ENCODE measurements at regions not wholly inside any gene's neighbourhood (a gene's known extent, or its start where the extent isn't known, plus 50 kb on each side); places are given as distances from the start of the nearest gene placed in this dataset.

GRCh38 chr1:68293122-68293521 is 60.8 kb upstream of the WLS start:
- H2AFZ ChIP-seq (ENCODE audit: low read length), result no peak overlapping the region

GRCh38 chr1:68291688-68292384 is 59.5 kb upstream of the WLS start:
- H3K9me3 ChIP-seq (ENCODE audit: low read length), result no peaks in the 10 kb centered on the region
- no peak overlapping the region for H3K9ac ChIP-seq (ENCODE audit: low read length)
- H3K4me3 ChIP-seq (ENCODE audit: low read depth, low read length, poor library complexity, severe bottlenecking), result no peak overlapping the region
- H2AFZ ChIP-seq (ENCODE audit: low read length), result no peak overlapping the region
- no peaks in the 10 kb centered on the region for H3K9me2 ChIP-seq (ENCODE audit: low read depth, low read length)
- H3F3A ChIP-seq (ENCODE audit: insufficient read depth, low read length), result no peaks in the 10 kb centered on the region
- no peaks in the 10 kb centered on the region for H3K27me3 ChIP-seq (ENCODE audit: insufficient read depth, low read length)
- no peak overlapping the region for H3K4me2 ChIP-seq (ENCODE audit: low read length)
- no peaks in the 10 kb centered on the region for H4K20me1 ChIP-seq (ENCODE audit: insufficient read depth, low read length)
- no peaks in the 10 kb centered on the region for H3K4me1 ChIP-seq (ENCODE audit: insufficient read depth, low read length, severe bottlenecking)
- no peaks in the 10 kb centered on the region for H3K79me2 ChIP-seq (ENCODE audit: insufficient read depth, low read length)
- no peak overlapping the region for H3K27ac ChIP-seq (ENCODE audit: low read depth, low read length, poor library complexity, severe bottlenecking)
- H3K36me3 ChIP-seq (ENCODE audit: insufficient read depth, low read length), result no peaks in the 10 kb centered on the region
- TF ChIP-seq EZH2 (IDR thresholded peaks at IDR 0.05; ENCODE audit: borderline replicate concordance, low read length) (no peak), CTCF (IDR thresholded peaks at IDR 0.05; ENCODE audit: low read length) (no peak)

More at GRCh38 chr1:68293122-68293521, 60.8 kb upstream of the WLS start:
- Histone ChIP-seq H3K9me3 (ENCODE audit: low read length) (no peaks in the 10 kb centered on the region), H4K20me1 (ENCODE audit: insufficient read depth, low read length) (no peaks in the 10 kb centered on the region), H3K27ac (ENCODE audit: low read depth, low read length, poor library complexity, severe bottlenecking) (no peak overlapping the region), H3K4me1 (ENCODE audit: insufficient read depth, low read length, severe bottlenecking) (no peaks in the 10 kb centered on the region), H3K27me3 (ENCODE audit: insufficient read depth, low read length) (no peaks in the 10 kb centered on the region), H3K36me3 (ENCODE audit: insufficient read depth, low read length) (no peaks in the 10 kb centered on the region), H3K4me3 (ENCODE audit: low read depth, low read length, poor library complexity, severe bottlenecking) (no peak overlapping the region), H3K9ac (ENCODE audit: low read length) (no peak overlapping the region), H3F3A (ENCODE audit: insufficient read depth, low read length) (no peaks in the 10 kb centered on the region), H3K79me2 (ENCODE audit: insufficient read depth, low read length) (no peaks in the 10 kb centered on the region), H3K9me2 (ENCODE audit: low read depth, low read length) (no peaks in the 10 kb centered on the region), H3K4me2 (ENCODE audit: low read length) (no peak overlapping the region)
- TF ChIP-seq EZH2 (IDR thresholded peaks at IDR 0.05; ENCODE audit: borderline replicate concordance, low read length) (no peak), CTCF (IDR thresholded peaks at IDR 0.05; ENCODE audit: low read length) (no peak)

- Histone ChIP-seq H3K79me2 (ENCODE audit: insufficient read depth, low read length) (no peaks in the 10 kb centered on the region), H3K27ac (ENCODE audit: low read depth, low read length, poor library complexity, severe bottlenecking) (no peak overlapping the region), H3K4me2 (ENCODE audit: low read length) (no peak overlapping the region), H3K4me1 (ENCODE audit: insufficient read depth, low read length, severe bottlenecking) (no peaks in the 10 kb centered on the region), H3K36me3 (ENCODE audit: insufficient read depth, low read length) (no peaks in the 10 kb centered on the region), H3K4me3 (ENCODE audit: low read depth, low read length, poor library complexity, severe bottlenecking) (no peak overlapping the region), H2AFZ (ENCODE audit: low read length) (no peak overlapping the region), H3K9me2 (ENCODE audit: low read depth, low read length) (no peaks in the 10 kb centered on the region), H3K9ac (ENCODE audit: low read length) (no peak overlapping the region), H3F3A (ENCODE audit: insufficient read depth, low read length) (no peaks in the 10 kb centered on the region), H3K9me3 (ENCODE audit: low read length) (no peaks in the 10 kb centered on the region), H3K27me3 (ENCODE audit: insufficient read depth, low read length) (no peaks in the 10 kb centered on the region), H4K20me1 (ENCODE audit: insufficient read depth, low read length) (no peaks in the 10 kb centered on the region)
- TF ChIP-seq EZH2 (IDR thresholded peaks at IDR 0.05; ENCODE audit: borderline replicate concordance, low read length) (no peak), CTCF (IDR thresholded peaks at IDR 0.05; ENCODE audit: low read length) (no peak)
Measured at GRCh38 chr1:68287241-68287640, 54.9 kb upstream of the WLS start.

Data from OCI-LY1 (cell line).